C1 segment of cervical spinal cord (tissue), 14 donors: ENCODE measurements at regions not wholly inside any gene's neighbourhood (a gene's known extent, or its start where the extent isn't known, plus 50 kb on each side); places are given as distances from the start of the nearest gene placed in this dataset.
"Not testable (repeated sequence)": the region's sequence is repeated elsewhere in the genome, so short reads cannot be mapped to it uniquely, and the experiment has no call there.

Experiments
- DNase-seq, 14 donors: peaks; one replicate each; lab custom pipeline; 2025; lab: John Stamatoyannopoulos, UW

DNA sequence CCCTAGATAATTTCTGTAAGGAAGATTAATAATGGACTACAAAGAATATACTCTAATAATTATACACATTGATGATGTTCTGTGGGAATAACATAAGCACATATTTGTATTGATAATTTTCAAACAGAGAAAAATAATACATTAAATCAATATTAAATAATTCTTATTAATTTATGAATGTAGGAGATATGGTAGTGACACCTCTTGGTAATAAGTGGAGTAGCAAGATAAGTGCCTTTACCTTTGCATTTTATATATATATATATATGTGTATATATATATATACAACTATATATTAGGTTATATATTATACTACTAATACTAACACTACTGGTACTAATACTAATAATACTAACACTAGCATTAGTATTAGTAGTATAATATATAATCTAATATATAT lies 905.8 kb downstream of the SLITRK1 start:
- DNase-seq: no peak

DNA sequence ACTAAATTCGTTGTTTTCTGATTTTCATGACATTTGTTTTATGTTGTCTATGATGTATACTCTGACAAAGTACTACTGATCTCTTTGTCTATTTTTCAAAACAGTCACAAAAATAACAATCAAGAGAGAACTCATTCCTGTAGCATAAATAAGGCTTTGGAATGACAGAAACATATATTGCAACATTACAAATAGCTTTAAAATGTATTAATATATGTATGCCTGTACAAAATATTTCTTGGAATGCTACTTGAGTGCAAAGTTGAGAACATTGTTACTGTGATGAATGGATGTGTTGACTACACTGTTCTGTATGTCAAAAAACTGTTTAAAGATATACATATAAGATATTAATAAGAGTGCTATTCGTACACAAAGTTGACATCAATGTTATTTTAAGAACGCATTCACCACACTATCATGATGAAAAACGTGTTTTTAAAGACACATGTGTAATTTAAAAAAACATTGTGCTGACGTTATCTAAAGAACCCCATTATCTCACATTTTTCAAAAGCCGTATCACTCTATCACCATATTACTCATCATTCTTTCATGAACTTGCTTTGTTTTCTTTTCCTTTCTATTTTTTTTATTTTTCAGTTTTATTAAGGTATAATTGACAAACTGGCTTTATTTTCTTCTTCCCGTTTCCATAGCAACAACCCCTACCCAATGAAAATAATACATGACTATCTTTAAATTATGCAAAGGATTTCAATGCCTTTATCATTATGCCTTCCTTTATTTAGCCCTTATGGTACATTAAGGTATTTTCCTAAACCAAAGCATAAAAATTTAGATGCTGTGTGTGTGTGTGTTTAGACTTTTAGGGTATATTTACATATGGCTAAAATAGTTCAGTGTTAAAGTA lies 918.8 kb downstream of the SLITRK1 start:
- DNase-seq: no peak

DNA sequence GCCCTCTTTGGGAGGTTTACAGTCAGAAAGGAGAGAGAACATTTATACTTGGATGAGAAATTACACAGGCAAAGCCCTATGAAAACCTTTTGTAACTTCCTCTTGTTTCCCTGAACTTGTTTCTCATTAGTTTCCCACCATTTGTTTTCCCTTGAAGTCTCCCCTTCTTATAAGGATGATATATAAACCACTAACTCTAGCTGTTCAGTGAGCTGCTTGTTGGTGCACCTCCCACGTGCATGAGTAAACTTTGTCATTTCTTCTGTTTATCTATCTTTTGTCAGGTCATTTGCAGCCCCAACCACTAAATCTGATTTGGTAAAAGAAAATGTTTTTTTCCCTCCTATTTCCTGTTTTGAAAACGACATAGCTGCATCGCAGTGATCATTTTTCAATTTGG lies 919.9 kb downstream of the SLITRK1 start:
- no peak for DNase-seq

DNA sequence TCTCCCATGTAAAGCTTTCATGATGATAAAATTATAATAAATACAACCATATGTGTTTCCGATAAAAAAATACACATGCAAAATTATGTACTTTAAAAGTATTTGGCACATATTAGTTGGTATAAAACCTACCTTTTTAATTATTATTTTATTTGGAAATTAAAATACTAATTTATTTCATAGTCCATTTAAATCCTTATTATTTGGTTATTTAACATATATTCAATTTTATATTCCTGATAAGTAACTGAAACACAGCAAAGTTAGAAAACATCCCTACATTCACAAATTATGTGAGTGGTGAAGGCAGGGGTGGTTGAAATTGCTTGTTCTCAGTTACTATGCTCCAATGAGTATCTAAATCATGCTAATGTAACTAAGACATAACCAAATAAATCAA lies 920.5 kb downstream of the SLITRK1 start:
- no peak for DNase-seq

DNA sequence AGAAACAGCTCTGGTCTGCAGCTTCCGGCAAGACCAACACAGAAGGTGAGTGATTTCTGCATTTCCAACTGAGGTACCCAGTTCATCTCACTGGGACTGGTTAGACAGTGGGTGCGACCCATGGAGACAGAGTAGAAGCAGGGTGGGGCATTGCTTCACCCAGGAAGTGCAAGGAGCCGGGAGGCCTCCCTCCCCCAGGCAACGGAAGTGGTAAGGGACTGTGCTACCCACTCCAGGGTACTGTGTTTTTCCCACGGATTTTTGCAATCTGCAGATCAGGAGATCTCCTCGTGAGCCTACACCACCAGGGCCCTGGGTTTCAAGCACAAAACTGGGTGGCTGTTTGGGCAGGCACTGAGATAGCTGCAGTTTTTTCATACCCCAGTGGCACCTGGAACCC lies 929.9 kb downstream of the SLITRK1 start:
- DNase-seq: not testable (repeated sequence)

GRCh38 chr13:82947683-82948082 lies 934.6 kb downstream of the SLITRK1 start:
- DNase-seq: no peak

DNA sequence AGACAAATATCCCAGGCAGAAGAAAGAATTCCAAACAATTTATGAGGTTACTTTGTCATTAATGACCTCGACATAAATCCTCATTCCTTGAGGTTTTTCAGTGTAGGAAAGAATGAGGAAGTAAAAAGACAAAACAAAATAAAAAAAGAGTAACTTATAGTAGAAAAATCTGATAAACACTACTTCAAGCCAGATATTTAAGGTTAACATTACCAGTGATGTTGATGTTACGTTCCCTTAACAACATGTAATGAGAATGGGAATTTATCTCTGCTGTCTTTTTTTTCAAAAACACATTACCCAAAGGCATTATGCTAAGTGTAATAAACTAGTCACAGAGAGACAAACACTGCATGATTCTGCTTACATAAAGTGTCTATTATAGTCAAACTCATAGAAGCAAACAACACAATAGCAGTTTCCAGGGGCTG lies 935.1 kb downstream of the SLITRK1 start:
- no peak for DNase-seq

DNA sequence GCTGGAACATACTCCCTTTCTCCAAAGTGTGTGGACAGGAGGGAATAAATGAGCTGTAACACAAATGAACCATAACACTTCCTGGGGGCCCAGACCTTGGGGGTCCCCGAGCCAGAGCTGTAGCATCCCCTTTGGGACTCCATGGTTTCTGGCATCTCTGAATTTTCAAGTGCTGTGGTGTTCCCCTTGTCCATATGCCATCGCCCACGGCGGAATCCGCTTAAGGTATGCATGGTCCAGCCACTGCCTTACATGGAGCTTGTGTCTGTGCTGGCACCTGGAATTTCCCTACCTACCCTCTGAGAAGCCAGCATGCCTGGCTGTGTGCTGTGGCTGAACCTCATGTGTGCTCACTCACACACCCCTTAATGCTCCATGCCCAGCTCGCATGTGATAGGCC lies 943.6 kb downstream of the SLITRK1 start:
- no peak for DNase-seq

DNA sequence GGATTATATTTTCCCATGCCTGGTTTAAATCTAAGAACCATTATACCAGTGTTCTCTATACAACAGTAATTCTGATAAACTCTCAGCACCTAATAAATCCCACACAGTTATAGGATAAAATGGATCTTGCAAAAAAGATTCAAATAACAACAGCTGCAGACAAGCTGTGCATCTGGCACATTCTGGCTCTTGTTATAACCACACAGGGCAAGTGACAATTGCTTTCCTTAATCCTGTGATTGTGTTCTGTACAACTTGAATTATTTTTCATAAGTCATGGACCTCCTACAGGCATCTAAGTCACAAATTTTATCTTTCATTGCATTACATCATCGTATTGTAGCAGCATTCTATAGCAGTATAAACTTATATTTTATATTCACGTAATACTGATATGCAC lies 948.3 kb downstream of the SLITRK1 start:
- no peak for DNase-seq

GRCh38 chr13:82925114-82925513 lies 957.2 kb downstream of the SLITRK1 start:
- no peak for DNase-seq

DNA sequence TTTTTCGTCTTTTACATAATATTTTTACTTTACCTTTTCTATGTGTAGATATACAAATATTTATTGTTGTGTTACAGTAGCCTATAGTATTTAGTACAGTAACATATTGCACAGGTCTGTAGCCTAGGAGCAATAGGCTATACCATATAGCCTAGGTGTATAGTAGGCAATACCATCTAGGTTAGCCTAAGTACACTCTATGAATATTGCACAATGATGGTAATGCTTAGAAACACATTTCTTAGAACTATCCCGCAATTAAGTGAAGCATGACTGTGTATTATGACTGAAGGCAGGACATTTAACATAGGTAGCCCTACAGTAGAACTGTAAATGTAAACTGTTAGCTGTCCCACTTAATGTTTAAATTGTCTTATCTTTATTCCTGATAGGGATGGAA lies 964.3 kb downstream of the SLITRK1 start:
- DNase-seq: no peak

- no peak for DNase-seq
These were observed 969.7 kb downstream of the SLITRK1 start for GRCh38 chr13:82912564-82912963.

GRCh38 chr13:82905071-82905470 lies 977.2 kb downstream of the SLITRK1 start:
- no peak for DNase-seq

- no peak for DNase-seq
These were observed 981.8 kb downstream of the SLITRK1 start for GRCh38 chr13:82900453-82900852.

- no peak for DNase-seq
These were observed 983.7 kb downstream of the SLITRK1 start for GRCh38 chr13:82898586-82898985.

DNA sequence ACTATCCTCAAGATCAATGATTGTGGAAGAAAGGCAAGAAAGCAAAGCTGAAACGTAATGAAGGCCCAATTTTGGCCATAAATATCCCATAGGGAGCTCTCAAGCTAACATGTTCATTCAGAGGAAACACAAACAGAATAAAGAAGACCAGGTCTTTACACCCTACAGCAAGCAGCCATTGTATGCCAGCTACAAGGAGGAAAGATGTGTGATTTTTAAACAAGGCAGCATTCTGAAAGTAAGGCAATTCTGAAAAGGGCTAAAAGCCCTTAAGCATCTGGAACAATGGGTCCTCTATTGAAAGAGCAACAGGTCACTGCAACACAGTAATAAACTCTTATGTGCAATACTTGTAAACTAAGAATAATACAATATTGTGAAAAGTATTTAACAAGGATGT lies 1002.4 kb downstream of the SLITRK1 start:
- no peak for DNase-seq

DNA sequence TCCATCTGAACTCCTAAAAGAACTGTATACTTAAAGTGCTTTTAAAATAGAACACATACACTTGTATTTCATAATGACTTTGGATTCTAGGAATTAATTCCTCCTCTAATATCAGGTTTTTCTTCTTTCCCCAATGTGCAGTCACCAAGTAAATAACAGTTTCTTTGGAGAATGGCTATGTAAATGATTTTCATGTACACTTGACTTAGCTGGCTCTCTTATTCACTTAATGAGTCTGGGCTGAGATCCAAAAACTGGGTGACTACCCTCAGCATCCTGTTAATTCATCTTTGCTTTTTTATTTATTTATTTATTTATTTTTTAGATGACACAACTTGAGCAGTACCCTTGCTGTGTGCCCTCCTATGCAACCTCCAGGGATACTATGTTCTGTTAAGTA lies 1003.7 kb downstream of the SLITRK1 start:
- no peak for DNase-seq

- DNase-seq: no peak
These were observed 1015.0 kb downstream of the SLITRK1 start for GRCh38 chr13:82867284-82867683.

DNA sequence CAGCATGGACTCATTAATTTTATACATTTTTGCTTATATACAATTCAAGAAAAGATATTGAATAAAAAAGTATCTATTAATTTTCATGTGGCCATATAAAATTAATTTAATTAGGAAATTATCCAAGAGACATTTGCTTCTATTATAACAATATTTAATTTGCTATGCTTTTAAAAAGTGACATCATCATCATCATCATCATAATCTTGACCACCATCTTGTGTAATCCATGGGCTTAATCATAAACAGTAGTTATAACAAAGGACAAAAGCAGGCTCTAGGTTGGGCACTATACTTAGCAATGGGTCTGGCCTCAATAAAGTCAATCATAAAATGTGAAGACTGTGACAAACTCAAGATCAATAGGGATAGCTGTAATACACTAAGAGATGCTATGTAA lies 1031.6 kb downstream of the SLITRK1 start:
- DNase-seq: no peak

DNA sequence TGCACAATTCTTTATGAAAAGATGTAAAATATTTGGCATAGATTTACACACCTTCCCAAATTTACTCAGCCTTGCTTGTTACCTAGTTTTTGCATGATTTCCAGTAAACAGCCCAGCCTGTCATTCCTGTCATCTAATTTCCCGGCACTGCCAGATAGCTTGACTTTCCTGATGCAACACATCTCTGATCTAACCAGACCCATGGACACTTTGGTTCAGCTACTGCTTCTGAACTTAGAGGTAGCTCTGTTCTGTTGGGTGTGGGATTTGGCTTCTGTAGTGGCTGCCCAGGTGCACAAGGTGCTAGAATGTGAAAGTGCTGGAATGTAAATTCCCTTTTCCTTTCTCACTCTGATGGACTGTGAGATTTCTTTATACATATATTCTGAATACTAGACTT lies 1033.5 kb downstream of the SLITRK1 start:
- no peak for DNase-seq

- no peak for DNase-seq
These were observed 1034.7 kb downstream of the SLITRK1 start for GRCh38 chr13:82847595-82847994.

DNA sequence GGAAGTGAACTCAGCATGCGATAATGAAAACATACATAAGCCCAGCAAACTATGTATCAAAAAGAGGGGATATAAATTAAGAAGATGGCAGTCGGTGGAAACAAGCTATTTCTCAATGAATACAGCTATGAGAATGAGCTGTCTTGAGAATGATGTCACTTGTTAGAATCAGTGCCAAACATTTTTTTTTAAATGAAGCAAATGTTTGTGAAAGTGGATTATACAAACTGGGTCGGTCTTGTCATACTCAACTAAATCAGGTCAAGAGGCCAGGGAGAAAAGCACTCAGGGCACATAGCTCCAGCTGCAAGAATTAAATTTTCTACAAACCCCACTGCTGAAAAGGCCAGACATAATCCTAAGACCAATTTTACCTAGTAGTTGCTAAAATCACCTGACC lies 1048.4 kb downstream of the SLITRK1 start:
- no peak for DNase-seq

GRCh38 chr13:82829040-82829439 lies 1053.2 kb downstream of the SLITRK1 start:
- DNase-seq: no peak

DNA sequence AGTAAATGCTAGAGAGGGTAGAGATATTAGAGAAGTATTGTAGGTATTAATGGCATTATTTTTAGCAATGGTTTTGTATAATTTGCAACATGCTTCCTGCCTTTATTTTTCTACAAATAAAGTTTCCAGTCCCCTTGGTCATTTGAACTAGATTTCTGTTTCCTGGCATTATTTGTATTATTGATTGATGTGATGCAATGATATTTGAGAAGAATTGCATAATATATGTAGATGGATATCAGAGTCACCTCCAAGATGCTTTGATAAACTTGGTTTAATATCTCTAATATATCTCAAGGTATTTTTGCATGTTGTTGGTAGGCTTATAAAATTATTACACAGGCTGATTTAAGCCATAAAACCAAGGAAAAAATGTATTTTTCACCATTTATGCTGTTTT lies 1054.5 kb downstream of the SLITRK1 start:
- no peak for DNase-seq
